NCI-H1930 (cell line): ENCODE measurements at regions not wholly inside any gene's neighbourhood (a gene's known extent, or its start where the extent isn't known, plus 50 kb on each side); places are given as distances from the start of the nearest gene placed in this dataset.
"Not testable (repeated sequence)": the region's sequence is repeated elsewhere in the genome, so short reads cannot be mapped to it uniquely, and the experiment has no call there.

Source experiments
- DNase-seq, 2 experiments: peaks; one replicate each; lab custom pipeline; 2025; lab: John Stamatoyannopoulos, UW

- no peak for DNase-seq
Observed at GRCh38 chr2:195359043-195359735, 297.8 kb upstream of the SLC39A10 start.

DNA sequence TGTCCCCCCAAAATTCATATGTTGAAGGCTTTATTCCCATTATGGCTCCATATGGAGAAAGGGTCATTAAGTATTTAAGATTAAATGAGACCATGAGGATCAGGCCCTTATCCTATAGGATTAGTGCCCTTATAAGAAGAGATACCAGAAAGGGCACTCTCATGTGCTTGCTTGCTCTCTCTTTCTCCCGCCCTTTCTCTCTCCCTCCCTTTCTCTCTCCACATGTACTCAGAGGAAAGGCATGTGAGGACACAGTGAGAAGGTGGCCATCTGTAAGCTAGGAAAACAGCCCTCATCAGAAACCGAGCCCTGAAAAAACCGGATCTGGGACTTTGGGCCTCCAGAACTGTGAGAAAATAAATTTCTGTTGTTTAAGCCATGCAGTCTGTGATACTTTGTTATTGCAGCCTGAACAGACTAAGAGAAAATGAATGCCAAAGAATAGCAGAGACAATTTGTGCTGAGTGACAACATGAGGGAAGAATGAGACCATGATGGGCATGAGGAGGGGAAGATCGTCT, 300.0 kb upstream of the SLC39A10 start:
- no peak for DNase-seq

DNA sequence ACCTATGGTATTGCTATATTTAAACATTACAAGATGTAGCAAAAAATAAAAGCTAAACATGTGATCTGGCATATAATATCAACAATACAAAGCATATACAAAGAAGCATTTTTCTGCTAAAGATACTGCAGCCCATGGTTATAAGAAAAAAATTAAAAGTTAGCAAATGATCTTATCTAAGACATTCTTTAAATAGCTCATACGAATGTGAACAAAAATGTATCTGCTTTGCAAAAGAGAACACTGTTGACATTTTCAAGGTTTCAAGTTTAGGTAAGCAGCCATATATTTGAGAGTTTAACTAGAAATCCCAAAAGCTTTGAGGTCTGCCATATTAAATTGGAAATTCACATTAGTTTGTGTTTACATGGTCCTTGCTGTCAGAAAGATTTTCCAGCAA, 301.0 kb upstream of the SLC39A10 start:
- no peak for DNase-seq

DNA sequence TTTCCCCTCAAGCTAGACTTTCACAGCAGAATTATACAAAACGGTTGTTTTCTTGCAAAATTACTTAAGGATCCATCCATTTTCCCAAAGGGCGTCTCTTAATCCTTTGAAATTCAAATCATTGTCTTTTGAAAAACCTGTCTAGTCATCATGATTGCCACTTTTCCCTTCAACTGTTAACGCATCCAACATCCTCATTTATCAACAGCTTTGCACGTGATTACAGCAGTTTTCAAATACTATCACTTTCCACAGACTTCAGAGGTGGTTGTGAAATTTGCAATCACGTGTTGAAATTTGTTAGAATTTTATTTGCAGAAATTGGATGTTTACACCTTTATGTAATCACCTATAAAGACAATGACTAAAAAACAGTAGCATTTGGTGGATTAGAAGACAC, 304.4 kb upstream of the SLC39A10 start:
- DNase-seq = no peak

DNA sequence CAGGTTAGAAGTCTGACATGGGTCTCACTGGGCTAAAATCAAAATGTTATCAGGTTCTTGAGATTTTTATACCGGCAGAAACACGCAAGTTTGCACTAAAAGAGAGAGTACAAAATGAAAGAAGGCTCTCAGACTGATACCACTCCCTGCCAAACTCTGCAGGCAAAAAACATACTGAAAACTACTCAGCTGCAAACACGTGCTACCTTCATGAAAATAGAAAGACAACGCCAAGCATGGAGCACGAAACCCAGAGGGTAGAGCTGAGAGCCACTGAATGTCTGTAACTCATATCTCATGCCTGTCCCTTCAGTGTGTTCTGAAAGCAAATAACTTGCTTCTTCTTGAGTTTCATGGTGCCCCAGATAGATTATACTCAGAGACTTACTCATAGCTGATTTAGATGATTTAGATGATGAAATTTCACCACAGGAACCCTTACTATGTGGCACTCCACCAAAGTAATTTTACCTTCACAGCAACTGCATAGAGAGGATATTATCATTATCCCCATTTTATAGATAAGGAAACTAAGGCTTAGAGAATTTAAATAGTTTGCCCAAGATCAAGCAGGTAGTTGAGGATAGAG, 313.0 kb upstream of the SLC39A10 start:
- no peak for DNase-seq

- no peak for DNase-seq
Observed at GRCh38 chr2:195343540-195343939, 313.5 kb upstream of the SLC39A10 start.

- DNase-seq = no peak
Observed at GRCh38 chr2:195342061-195342460, 315.0 kb upstream of the SLC39A10 start.

DNA sequence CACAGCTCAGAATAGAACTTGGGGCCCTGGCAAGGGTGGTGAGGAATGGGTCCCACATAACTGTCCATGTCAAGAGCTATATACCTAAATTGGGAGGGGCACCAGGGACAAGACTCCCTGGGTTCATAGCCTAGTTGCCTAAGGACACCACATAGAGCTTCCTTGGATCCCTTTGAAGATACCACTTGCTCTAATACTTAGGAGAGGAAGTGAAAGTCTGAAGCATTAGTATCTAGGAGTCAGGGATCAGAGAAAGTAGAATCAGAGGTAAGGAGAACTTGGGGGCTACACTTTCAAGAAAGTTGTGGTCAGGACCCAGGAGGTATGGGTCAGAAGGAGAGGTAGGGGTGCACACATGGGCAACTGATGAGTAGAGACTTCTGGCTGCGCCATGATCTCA, 318.2 kb upstream of the SLC39A10 start:
- no peak for DNase-seq

DNA sequence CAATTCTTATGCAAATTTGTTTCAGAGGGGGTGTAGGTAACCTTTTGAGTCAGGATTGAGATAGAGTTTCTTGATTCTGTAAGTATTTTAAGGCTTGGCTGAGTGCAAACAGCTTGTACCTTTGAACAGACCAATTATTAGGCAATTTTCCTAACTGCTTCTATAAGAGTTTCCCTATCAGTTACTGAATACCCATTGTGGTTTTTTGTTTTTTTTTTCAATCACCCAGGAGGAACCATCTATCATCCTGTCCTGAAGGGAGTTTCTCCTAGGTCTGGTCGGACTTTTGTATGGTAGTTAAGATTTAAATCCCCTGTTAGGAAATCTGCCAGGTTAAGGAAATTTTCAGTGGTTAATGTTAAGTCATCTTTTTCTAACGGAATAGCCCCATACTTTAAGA, 319.4 kb upstream of the SLC39A10 start:
- no peak for DNase-seq

DNA sequence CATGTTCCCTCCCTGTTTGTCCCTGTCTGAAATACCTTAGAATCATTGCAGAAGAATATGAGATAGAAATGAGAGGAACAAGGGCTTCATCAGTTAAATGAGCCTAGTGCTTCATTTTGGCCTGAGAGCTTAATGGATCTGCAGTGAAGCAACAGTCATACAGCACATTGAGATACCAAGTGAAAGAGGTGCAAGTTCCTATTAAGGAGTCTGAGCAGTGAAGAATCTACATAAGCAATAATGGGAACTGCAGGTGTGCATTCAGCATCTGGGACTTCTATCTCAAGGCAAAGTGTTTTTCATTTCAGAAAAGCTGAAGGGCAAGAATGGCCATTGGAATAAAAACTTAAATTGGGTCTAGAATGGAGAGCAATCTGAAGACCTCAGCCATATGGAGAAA, 323.2 kb upstream of the SLC39A10 start:
- DNase-seq = no peak

DNA sequence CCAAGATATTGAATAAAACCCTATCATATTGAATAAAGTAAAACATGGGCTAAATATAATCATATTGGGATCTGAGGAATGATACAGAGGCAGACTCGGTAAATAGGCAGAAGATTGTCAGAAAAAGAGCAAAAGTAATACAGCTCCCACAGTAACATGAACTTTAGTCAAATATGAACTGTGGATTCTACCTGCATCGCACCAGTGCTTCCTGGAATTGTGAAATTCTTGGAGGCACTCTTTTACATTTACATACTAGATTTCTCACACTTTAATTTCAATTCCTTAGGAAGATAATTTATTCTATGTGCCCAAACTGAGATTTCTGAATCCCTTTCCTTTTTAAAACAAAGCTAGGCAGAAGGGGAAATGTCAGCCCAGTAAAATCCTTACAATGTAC, 325.1 kb upstream of the SLC39A10 start:
- DNase-seq = no peak

DNA sequence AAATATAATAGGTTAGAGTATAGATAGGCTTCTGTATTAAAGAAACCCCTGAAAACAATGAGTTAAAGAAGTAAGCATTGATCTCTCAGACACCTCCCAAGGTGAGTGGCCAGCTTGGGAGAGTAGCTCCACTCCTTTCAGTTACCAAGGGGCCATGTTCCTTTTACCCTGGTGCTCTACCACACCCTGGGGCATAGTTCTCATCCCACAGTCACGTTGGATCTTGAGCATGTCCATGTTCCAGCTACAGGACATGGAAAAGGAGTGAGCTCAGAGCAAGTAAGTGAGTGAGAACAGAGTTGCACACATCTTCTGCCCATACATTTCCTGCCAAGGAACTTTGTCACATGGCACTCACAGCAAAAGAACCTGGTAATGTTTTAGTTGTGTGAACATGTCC, 325.9 kb upstream of the SLC39A10 start:
- no peak for DNase-seq

- no peak for DNase-seq
Observed at GRCh38 chr2:195330513-195330956, 326.5 kb upstream of the SLC39A10 start.

- not testable (repeated sequence) for DNase-seq
Observed at GRCh38 chr2:195329784-195330183, 327.2 kb upstream of the SLC39A10 start.

GRCh38 chr2:195326537-195326936, 330.5 kb upstream of the SLC39A10 start:
- DNase-seq = no peak

GRCh38 chr2:195322324-195322723, 334.7 kb upstream of the SLC39A10 start:
- DNase-seq = no peak

GRCh38 chr2:195320413-195320973, 336.5 kb upstream of the SLC39A10 start:
- no peak for DNase-seq

- DNase-seq = no peak
Observed at GRCh38 chr2:195319548-195320412, 337.2 kb upstream of the SLC39A10 start.

GRCh38 chr2:195319112-195319460, 337.9 kb upstream of the SLC39A10 start:
- no peak for DNase-seq

GRCh38 chr2:195318440-195319111, 338.4 kb upstream of the SLC39A10 start:
- DNase-seq = peak in 1 of 2 experiments; percentile 18

DNA sequence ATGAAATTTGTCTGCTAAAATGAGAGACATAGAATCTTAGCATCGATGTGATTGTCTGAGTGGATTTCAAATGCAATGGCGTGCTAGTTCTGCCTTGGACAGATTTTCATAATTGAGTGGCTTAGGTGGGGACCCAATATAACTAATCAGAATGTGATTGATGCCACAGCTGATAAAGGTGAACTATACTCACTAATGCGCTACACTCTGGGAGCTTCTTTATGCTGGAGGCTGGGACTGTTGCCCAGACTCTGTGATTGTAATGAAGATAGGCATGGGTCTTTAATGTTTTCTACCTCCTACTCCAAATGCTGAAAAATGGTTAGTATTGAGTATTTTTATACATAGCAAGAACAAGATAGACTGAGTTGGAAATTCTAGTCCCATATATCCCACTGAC, 339.5 kb upstream of the SLC39A10 start:
- no peak for DNase-seq

DNA sequence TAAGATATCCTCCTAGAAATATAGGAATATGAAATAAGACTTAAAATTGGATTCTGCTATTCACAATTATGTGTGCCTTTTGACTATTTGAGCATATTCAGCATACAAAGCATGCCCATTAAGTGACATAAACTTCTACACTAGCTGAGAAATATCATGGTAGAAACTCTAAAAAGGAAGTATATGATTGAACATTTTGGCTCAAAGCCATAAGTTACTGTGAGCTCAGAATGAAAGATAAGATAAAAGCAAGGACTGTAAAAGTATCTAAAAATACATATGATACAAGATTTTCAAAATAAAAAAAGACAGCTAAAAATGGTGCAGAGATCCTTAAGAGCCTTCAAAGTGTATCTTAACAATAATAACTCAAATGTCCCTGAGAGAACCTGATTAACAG, 340.5 kb upstream of the SLC39A10 start:
- no peak for DNase-seq
